ACC112 (cell line): ENCODE measurements at regions not wholly inside any gene's neighbourhood (a gene's known extent, or its start where the extent isn't known, plus 50 kb on each side); places are given as distances from the start of the nearest gene placed in this dataset.
"Not testable (repeated sequence)": the region's sequence is repeated elsewhere in the genome, so short reads cannot be mapped to it uniquely, and the experiment has no call there.

ENCODE experiments used
- H2AFZ ChIP-seq: fragments of 200-600 bp; sonication (generic); one replicate; pipeline ENCODE4 v1.6.0; 2017; ENCODE audit warnings: antibody characterized with exemption, low read length; ENCODE audit not compliant: unreplicated experiment
- H3K27ac ChIP-seq: fragments of 200-600 bp; sonication (generic); 2 replicates; pipeline ENCODE4 v1.5.1; 2014; ENCODE audit warnings: low read depth, mild to moderate bottlenecking, antibody characterized with exemption, low read length, moderate library complexity
- H3K27me3 ChIP-seq: fragments of 200-600 bp; sonication (generic); 2 replicates; pipeline ENCODE4 v1.6.1; 2014; ENCODE audit warnings: mild to moderate bottlenecking, antibody characterized with exemption, low read length, moderate library complexity, mixed read lengths; ENCODE audit not compliant: insufficient read depth
- H3K36me3 ChIP-seq: fragments of 200-600 bp; sonication (generic); 2 replicates; pipeline ENCODE4 v1.6.1; 2016; ENCODE audit warnings: mild to moderate bottlenecking, antibody characterized with exemption, low read length, moderate library complexity, mixed read lengths; ENCODE audit not compliant: insufficient read depth
- H3K4me1 ChIP-seq: fragments of 200-600 bp; sonication (generic); one replicate; pipeline ENCODE4 v1.6.1; 2016; ENCODE audit warnings: low read length, mixed read lengths; ENCODE audit not compliant: insufficient read depth, unreplicated experiment, control insufficient read depth
- H3K4me3 ChIP-seq: fragments of 200-600 bp; sonication (generic); 2 replicates; pipeline ENCODE4 v1.5.1; 2014; ENCODE audit warnings: mild to moderate bottlenecking, low read depth, low read length
- H3K79me2 ChIP-seq: fragments of 200-600 bp; sonication (generic); one replicate; pipeline ENCODE4 v1.6.0; 2016; ENCODE audit warnings: low read length; ENCODE audit not compliant: control insufficient read depth, unreplicated experiment, insufficient read depth

DNA sequence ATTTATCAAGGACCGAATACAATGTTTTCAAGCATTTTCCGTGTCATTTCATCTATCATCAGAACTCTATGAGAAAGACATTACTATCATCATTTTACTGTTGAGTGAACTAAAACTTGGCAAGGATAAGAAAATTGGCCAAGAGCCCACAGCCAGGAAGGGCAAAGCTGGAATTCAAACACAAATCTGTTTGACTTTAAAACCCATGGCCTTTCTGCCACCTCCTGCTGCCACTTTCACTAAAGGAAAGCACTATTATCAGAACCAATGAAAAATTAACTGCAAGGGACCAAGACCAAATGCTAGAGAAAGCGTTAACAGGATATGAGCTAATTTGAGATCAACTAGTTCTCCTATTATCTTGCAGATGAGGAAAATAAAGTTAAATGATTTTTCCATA is 2759.2 kb downstream of the ARAP2 start:
- H3K27me3 ChIP-seq = no peaks in the 10 kb centered on the region
- H2AFZ ChIP-seq = no peak overlapping the region
- no peaks in the 10 kb centered on the region for H3K79me2 ChIP-seq
- H3K4me1 ChIP-seq = no peaks in the 10 kb centered on the region
- H3K27ac ChIP-seq = no peak overlapping the region
- no peak overlapping the region for H3K4me3 ChIP-seq
- H3K36me3 ChIP-seq = no peaks in the 10 kb centered on the region

GRCh38 chr4:33493231-33493630 is 2751.1 kb downstream of the ARAP2 start:
- H2AFZ ChIP-seq = no peak overlapping the region
- H3K36me3 ChIP-seq = no peaks in the 10 kb centered on the region
- H3K27me3 ChIP-seq = no peaks in the 10 kb centered on the region
- no peak overlapping the region for H3K4me3 ChIP-seq
- H3K4me1 ChIP-seq = no peaks in the 10 kb centered on the region
- H3K27ac ChIP-seq = no peak overlapping the region
- no peaks in the 10 kb centered on the region for H3K79me2 ChIP-seq

- no peak overlapping the region for H3K27ac ChIP-seq
- no peaks in the 10 kb centered on the region for H3K79me2 ChIP-seq
- no peaks in the 10 kb centered on the region for H3K4me1 ChIP-seq
- H3K27me3 ChIP-seq = no peaks in the 10 kb centered on the region
- no peak overlapping the region for H2AFZ ChIP-seq
- no peaks in the 10 kb centered on the region for H3K36me3 ChIP-seq
- H3K4me3 ChIP-seq = no peak overlapping the region
These were observed 2750.2 kb downstream of the ARAP2 start for GRCh38 chr4:33494150-33494549.

DNA sequence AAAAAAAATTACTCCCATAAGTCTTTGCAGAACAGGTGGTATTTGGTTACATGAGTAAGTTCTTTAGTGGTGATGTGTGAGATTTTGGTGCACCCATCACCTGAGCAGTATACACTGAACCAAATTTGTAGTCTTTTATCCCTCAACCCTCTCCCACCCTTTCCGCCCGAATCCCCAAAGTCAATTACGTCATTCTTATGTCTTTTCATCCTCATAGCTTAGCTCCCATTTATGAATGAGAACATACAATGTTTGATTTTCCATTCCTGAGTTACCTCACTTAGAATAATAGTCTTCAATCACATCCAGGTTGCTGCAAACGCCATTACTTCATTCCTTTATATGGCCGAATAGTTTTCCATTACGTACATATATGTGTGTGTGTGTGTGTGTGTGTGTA is 2742.7 kb downstream of the ARAP2 start:
- H3K27ac ChIP-seq, H3K27me3 ChIP-seq, H3K4me1 ChIP-seq, H3K79me2 ChIP-seq, H2AFZ ChIP-seq, H3K36me3 ChIP-seq, H3K4me3 ChIP-seq: not testable (repeated sequence)

GRCh38 chr4:33512397-33512796 is 2731.9 kb downstream of the ARAP2 start:
- H2AFZ ChIP-seq = no peak overlapping the region
- H3K36me3 ChIP-seq = no peaks in the 10 kb centered on the region
- no peaks in the 10 kb centered on the region for H3K4me1 ChIP-seq
- no peak overlapping the region for H3K27ac ChIP-seq
- no peaks in the 10 kb centered on the region for H3K27me3 ChIP-seq
- no peak overlapping the region for H3K4me3 ChIP-seq
- no peaks in the 10 kb centered on the region for H3K79me2 ChIP-seq

- Histone ChIP-seq H3K36me3 (no peaks in the 10 kb centered on the region), H3K79me2 (no peaks in the 10 kb centered on the region), H3K4me1 (no peaks in the 10 kb centered on the region), H3K27ac (no peak overlapping the region), H2AFZ (no peak overlapping the region), H3K27me3 (no peaks in the 10 kb centered on the region), H3K4me3 (no peak overlapping the region)
These were observed 2725.5 kb downstream of the ARAP2 start for GRCh38 chr4:33518856-33519255.

DNA sequence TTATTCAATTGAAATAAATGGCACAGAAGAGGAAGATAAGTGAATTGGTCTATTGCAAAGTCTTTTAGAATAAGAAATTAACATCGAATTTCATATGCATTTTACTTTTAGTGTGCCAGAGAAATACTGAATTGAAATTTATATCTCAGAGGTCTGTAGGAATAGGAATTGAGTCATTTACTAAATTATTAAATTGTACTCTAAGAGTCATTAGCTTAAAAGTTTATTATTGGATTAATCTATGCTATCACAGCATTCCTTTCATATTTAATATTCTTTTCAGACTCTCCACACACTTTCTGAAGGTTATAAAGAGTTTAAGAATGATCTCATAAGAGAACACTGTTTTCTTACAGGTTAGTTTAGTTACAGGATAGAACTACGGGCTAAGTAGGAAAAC is 2711.5 kb downstream of the ARAP2 start:
- H3K27ac ChIP-seq = no peak overlapping the region
- no peaks in the 10 kb centered on the region for H3K27me3 ChIP-seq
- no peaks in the 10 kb centered on the region for H3K79me2 ChIP-seq
- H2AFZ ChIP-seq = no peak overlapping the region
- H3K4me3 ChIP-seq = no peak overlapping the region
- no peaks in the 10 kb centered on the region for H3K36me3 ChIP-seq
- no peaks in the 10 kb centered on the region for H3K4me1 ChIP-seq

DNA sequence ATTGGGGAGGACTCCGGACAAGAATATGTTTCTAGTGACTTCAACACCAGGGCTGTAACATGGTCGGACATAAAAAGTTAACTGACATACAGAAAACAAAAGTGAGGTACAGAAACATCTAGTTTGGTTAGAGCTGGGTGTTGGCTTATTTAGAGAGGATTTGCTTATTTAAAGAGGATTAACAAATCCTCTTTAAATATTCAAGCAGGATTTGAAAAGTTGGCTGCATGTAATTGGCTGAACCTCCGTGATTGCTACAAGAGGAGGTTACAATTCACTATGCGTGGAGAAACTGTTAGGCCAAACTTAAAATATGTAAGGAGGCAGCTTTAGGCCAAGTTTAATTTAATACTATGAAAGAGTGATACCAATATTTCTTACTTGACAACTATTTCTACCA is 2707.4 kb downstream of the ARAP2 start:
- no peak overlapping the region for H3K4me3 ChIP-seq
- H3K27me3 ChIP-seq = no peaks in the 10 kb centered on the region
- H3K36me3 ChIP-seq = no peaks in the 10 kb centered on the region
- no peaks in the 10 kb centered on the region for H3K4me1 ChIP-seq
- no peaks in the 10 kb centered on the region for H3K79me2 ChIP-seq
- no peak overlapping the region for H3K27ac ChIP-seq
- H2AFZ ChIP-seq = no peak overlapping the region

DNA sequence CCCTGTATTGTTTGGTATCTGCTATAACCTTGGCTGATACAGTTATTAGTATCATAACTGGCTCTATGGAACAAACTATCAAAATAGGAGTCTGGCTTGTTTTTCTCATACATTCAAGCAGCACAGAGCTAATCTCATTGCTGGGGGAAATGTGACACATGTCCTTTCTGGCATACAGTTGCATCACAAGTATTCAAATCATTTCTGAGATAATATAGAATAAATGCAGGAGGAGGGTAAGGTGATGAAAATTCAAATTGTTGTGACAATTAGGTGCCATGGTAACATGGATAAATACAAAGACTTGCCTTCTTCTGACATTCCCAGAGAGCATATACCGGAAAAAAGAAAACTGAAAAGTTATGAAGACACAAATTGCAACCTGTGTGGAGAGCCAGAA is 2706.8 kb downstream of the ARAP2 start:
- Histone ChIP-seq H3K4me3 (no peak overlapping the region), H3K36me3 (no peaks in the 10 kb centered on the region), H3K27ac (no peak overlapping the region), H3K4me1 (no peaks in the 10 kb centered on the region), H3K27me3 (no peaks in the 10 kb centered on the region), H3K79me2 (no peaks in the 10 kb centered on the region), H2AFZ (no peak overlapping the region)

DNA sequence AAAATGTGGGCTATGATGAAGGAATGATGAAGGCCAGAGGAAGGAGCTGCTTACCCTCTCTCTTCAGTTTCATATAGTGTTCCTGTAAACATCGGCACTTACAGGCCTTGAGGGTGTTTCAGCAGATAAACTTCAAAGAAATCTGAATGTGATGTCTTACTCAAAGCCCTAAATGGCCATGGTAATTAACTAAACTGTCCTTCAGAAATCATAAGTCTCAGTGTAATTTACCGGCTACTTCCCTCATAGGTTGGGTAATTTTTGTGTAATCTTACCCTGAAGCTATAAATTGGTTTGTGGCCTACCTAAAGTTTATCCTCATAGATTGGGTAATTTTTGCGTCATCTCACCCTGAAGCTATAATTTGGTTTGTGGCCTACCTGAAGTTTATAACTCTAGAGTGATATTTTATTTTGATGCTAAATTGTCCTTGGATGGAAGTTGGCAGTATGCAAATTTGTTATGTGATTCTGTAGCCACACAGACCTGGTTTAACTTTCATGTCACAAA is 2700.3 kb downstream of the ARAP2 start:
- H3K36me3 ChIP-seq = no peaks in the 10 kb centered on the region
- no peaks in the 10 kb centered on the region for H3K4me1 ChIP-seq
- H2AFZ ChIP-seq = no peak overlapping the region
- no peak overlapping the region for H3K27ac ChIP-seq
- H3K27me3 ChIP-seq = no peaks in the 10 kb centered on the region
- H3K79me2 ChIP-seq = no peaks in the 10 kb centered on the region
- H3K4me3 ChIP-seq = no peak overlapping the region

DNA sequence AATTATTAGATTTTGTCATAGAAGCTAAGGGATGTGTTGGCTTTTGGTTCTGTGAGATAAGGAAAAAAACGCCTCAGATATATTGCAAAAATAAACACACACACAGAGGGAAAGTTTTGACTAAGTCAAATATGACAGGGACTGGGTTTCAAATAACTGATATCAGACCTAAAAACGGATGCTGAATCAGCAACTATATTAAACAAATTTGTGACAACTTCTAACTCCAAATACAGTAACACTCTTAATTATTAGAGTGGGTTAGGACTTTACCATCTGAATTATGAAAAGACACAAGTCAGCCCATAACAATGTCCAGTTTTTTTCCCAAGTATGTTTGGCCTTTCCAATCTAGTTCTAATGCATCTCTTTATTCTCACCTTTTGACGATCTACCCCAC is 2693.1 kb downstream of the ARAP2 start:
- H3K4me1 ChIP-seq = no peaks in the 10 kb centered on the region
- no peaks in the 10 kb centered on the region for H3K36me3 ChIP-seq

More for the DNA sequence above, 2693.1 kb downstream of the ARAP2 start:
- Histone ChIP-seq H3K27ac (no peak overlapping the region), H3K27me3 (no peaks in the 10 kb centered on the region), H2AFZ (no peak overlapping the region), H3K4me3 (no peak overlapping the region), H3K79me2 (no peaks in the 10 kb centered on the region)
